ENCODE measurements at regions not wholly inside any gene's neighbourhood (a gene's known extent, or its start where the extent isn't known, plus 50 kb on each side); places are given as distances from the start of the nearest gene placed in this dataset.

GRCh38 chr18:69196336-69196735 is 204.4 kb upstream of the DOK6 start:
- Histone ChIP-seq H3K4me2 (no peak overlapping the region), H3K27ac (ENCODE audit: low read depth) (no peak overlapping the region), H3K79me2 (replicated peaks; ENCODE audit: insufficient read depth) (no peaks in the 10 kb centered on the region), H3K9me2 (ENCODE audit: insufficient read depth) (peaks cover 3% of the 10 kb centered on the region; the same call in 1 of the 2 replicates), H3K4me3 (no peak overlapping the region), H3K36me3 (ENCODE audit: insufficient read depth) (no peaks in the 10 kb centered on the region), H2AFZ (no peak overlapping the region), H3F3A (replicated peaks; ENCODE audit: low read depth) (no peaks in the 10 kb centered on the region), H3K27me3 (ENCODE audit: insufficient read depth) (no peaks in the 10 kb centered on the region), H3K4me1 (ENCODE audit: insufficient read depth) (0 out of 2 replicates have a peak, but pooled peaks cover under 1% of the 10 kb centered on the region), H4K20me1 (replicated peaks; ENCODE audit: insufficient read depth) (no peaks in the 10 kb centered on the region)
- no peaks in the 10 kb centered on the region for H3K9me3 Mint-ChIP-seq
- no peak for ATAC-seq
- no peaks in the 10 kb centered on the region for H3K36me3 Mint-ChIP-seq (ENCODE audit: low read depth)
- peaks cover 1% of the 10 kb centered on the region; the same call in 2 of the 3 replicates for H3K4me1 Mint-ChIP-seq
- H3K27ac Mint-ChIP-seq: no peak overlapping the region
- no peak overlapping the region for H3K4me3 Mint-ChIP-seq
- H3K27me3 Mint-ChIP-seq (ENCODE audit: insufficient read depth, low read depth, poor library complexity): peaks cover 2% of the 10 kb centered on the region
- TF ChIP-seq JUNB (IDR thresholded peaks at IDR 0.05; ENCODE audit: unreplicated experiment) (no peak), ZNF462 (CRISPR knock-in tag; IDR thresholded peaks at IDR 0.05) (no peak), ZNF331 (CRISPR knock-in tag; IDR thresholded peaks at IDR 0.05; ENCODE audit: low read depth) (no peak), EZH2 (IDR thresholded peaks at IDR 0.05; ENCODE audit: low read depth, unreplicated experiment) (no peak)
- DNase-seq (ENCODE audit: low spot score): no peak

GRCh38 chr18:69205925-69206324 is 194.8 kb upstream of the DOK6 start:
- H3K79me2 ChIP-seq (replicated peaks; ENCODE audit: insufficient read depth): no peaks in the 10 kb centered on the region
- no peaks in the 10 kb centered on the region for H3K36me3 ChIP-seq (ENCODE audit: insufficient read depth)
- no peak for DNase-seq (ENCODE audit: low spot score)
- no peaks in the 10 kb centered on the region for H3K9me2 ChIP-seq (ENCODE audit: insufficient read depth)
- no peak overlapping the region for H3K4me3 ChIP-seq
- H3K4me1 ChIP-seq (ENCODE audit: insufficient read depth): peaks cover 32% of the 10 kb centered on the region
- no peak overlapping the region for H3K27ac ChIP-seq (ENCODE audit: low read depth)
- Mint-ChIP-seq H3K4me1 (peaks cover 31% of the 10 kb centered on the region), H3K9me3 (no peaks in the 10 kb centered on the region), H3K27ac (no peak overlapping the region), H3K36me3 (ENCODE audit: low read depth) (no peaks in the 10 kb centered on the region), H3K27me3 (ENCODE audit: insufficient read depth, low read depth, poor library complexity) (no peaks in the 10 kb centered on the region), H3K4me3 (no peak overlapping the region)
- H3K4me2 ChIP-seq: no peak overlapping the region; the same call in 1 of the 2 replicates
- H3F3A ChIP-seq (replicated peaks; ENCODE audit: low read depth): no peaks in the 10 kb centered on the region
- H3K27me3 ChIP-seq (ENCODE audit: insufficient read depth): no peaks in the 10 kb centered on the region
- H2AFZ ChIP-seq: no peak overlapping the region
- no peak for ATAC-seq
- no peaks in the 10 kb centered on the region for H4K20me1 ChIP-seq (replicated peaks; ENCODE audit: insufficient read depth)
- TF ChIP-seq EZH2 (IDR thresholded peaks at IDR 0.05; ENCODE audit: low read depth, unreplicated experiment) (no peak), STAT1 (IDR thresholded peaks at IDR 0.05; ENCODE audit: unreplicated experiment) (no peak), ZNF331 (CRISPR knock-in tag; IDR thresholded peaks at IDR 0.05; ENCODE audit: low read depth) (no peak), REST (IDR thresholded peaks at IDR 0.05; ENCODE audit: unreplicated experiment) (no peak), NANOG (IDR thresholded peaks at IDR 0.05; ENCODE audit: borderline replicate concordance) (no peak)
